Endothelial cell of umbilical vein (primary cell): ENCODE measurements at regions not wholly inside any gene's neighbourhood (a gene's known extent, or its start where the extent isn't known, plus 50 kb on each side); places are given as distances from the start of the nearest gene placed in this dataset.

Source experiments
- BruUV-seq: library from RNA; stranded (reverse); fragments of 400-500 nt; replicated peaks from 2 replicates; lab custom pipeline; 2021; lab: Mats Ljungman, UMichigan
- CTCF ChIA-PET: fragments of 300-600, 350-600 bp; sonication (Branson Sonifier 250); formaldehyde crosslinking; loops from one replicate; lab custom pipeline; 2021; ENCODE audit warnings: antibody characterized with exemption, inconsistent platforms; lab: Charles Lee
- POLR2A ChIA-PET: fragments of 300-600, 350-600 bp; sonication (Branson Sonifier 250); formaldehyde crosslinking; loops from one replicate; lab custom pipeline; 2021; ENCODE audit warnings: antibody characterized with exemption, inconsistent platforms; lab: Charles Lee
- DNase-seq: peaks from one replicate; pipeline ENCODE4 v3.0.0-alpha.2; 2011; ENCODE audit warnings: low read depth, low spot score
- FAIRE-seq: peaks from 2 replicates; lab custom pipeline; 2011; peaks lifted over from hg19 to GRCh38; lab: Jason Lieb, UNC
- H2AFZ ChIP-seq: 2 replicates; pipeline ENCODE4 v1.6.0; 2012; ENCODE audit warnings: low read depth, low read length, control low read depth, inconsistent platforms
- H3K27ac ChIP-seq: 2 replicates; pipeline ENCODE4 v1.5.1; 2011; ENCODE audit warnings: low read depth, mild to moderate bottlenecking, control low read depth, low read length, moderate library complexity; ENCODE audit not compliant: insufficient read depth
- H3K27me3 ChIP-seq, 2 experiments: 2 replicates each; pipeline versions ENCODE4 v1.6.0 to v1.6.1; 2011; ENCODE audit warnings: low read length in 2 of 2, mixed read lengths in 1 of 2; ENCODE audit not compliant: control insufficient read depth in 2 of 2, insufficient read depth in 2 of 2
- H3K36me3 ChIP-seq, 2 experiments: 2 replicates in 1 of 2; 3 replicates in 1 of 2; pipeline ENCODE4 v1.5.1; 2011; ENCODE audit warnings: low read length in 2 of 2, mild to moderate bottlenecking in 1 of 2, moderate library complexity in 1 of 2; ENCODE audit not compliant: control insufficient read depth in 2 of 2, insufficient read depth in 2 of 2; ENCODE audit errors: extremely low read depth in 1 of 2
- H3K4me1 ChIP-seq: 3 replicates; pipeline ENCODE4 v1.5.1; 2011; ENCODE audit warnings: mild to moderate bottlenecking, low read length; ENCODE audit not compliant: control insufficient read depth, insufficient read depth; ENCODE audit errors: extremely low read depth
- H3K4me2 ChIP-seq: 2 replicates; pipeline ENCODE4 v1.6.1; 2011; ENCODE audit warnings: low read length, control low read depth, mixed read lengths; ENCODE audit not compliant: insufficient read depth
- H3K4me3 ChIP-seq, 3 experiments: fragments of 200-600 bp in 1 of 3; sonication (generic), shearing (Covaris generic) in 1 of 3; replicated peaks in 1 of 3; 2 replicates each; pipeline ENCODE4 v1.5.1; 2011 to 2016; ENCODE audit warnings: control low read depth in 3 of 3, low read length in 3 of 3, mild to moderate bottlenecking in 2 of 3, inconsistent platforms in 1 of 3, low read depth in 1 of 3, moderate library complexity in 1 of 3; ENCODE audit not compliant: insufficient read depth in 1 of 3
- H3K79me2 ChIP-seq: 2 replicates; pipeline ENCODE4 v1.6.0; 2012; ENCODE audit warnings: low read length, inconsistent platforms; ENCODE audit not compliant: control insufficient read depth, insufficient read depth
- H3K9ac ChIP-seq: replicated peaks from 2 replicates; pipeline ENCODE3; 2011; ENCODE audit warnings: low read length, control low read depth; ENCODE audit not compliant: insufficient read depth; ENCODE audit errors: extremely low read depth
- H3K9me1 ChIP-seq: replicated peaks from 3 replicates; pipeline ENCODE4 v1.6.0; 2011; ENCODE audit warnings: mild to moderate bottlenecking, low read length; ENCODE audit not compliant: control insufficient read depth, insufficient read depth; ENCODE audit errors: extremely low read depth
- H3K9me3 ChIP-seq: replicated peaks from 2 replicates; pipeline ENCODE4 v1.5.1; 2012; ENCODE audit warnings: low read length, inconsistent platforms; ENCODE audit not compliant: control insufficient read depth, insufficient read depth
- H4K20me1 ChIP-seq: replicated peaks from 2 replicates; pipeline ENCODE3; 2011; ENCODE audit warnings: mild to moderate bottlenecking, low read length; ENCODE audit not compliant: control insufficient read depth, insufficient read depth; ENCODE audit errors: extremely low read depth
- EZH2 ChIP-seq: IDR thresholded peaks from 2 replicates; pipeline ENCODE4 v1.6.1; 2012; ENCODE audit warnings: borderline replicate concordance, low read depth, mild to moderate bottlenecking, moderate library complexity, low read length, inconsistent platforms; ENCODE audit not compliant: severe bottlenecking
- FOS ChIP-seq: IDR thresholded peaks from 2 replicates; pipeline ENCODE4 v1.6.1; 2011; ENCODE audit warnings: mild to moderate bottlenecking, low read length, moderate library complexity, borderline replicate concordance; ENCODE audit not compliant: insufficient read depth
- GATA2 ChIP-seq: IDR thresholded peaks from 2 replicates; pipeline ENCODE4 v1.7.0; 2011; ENCODE audit warnings: low read depth, mild to moderate bottlenecking, moderate library complexity, mixed read lengths, low read length; ENCODE audit not compliant: insufficient read length, insufficient read depth
- JUN ChIP-seq: IDR thresholded peaks from 2 replicates; pipeline ENCODE4 v1.6.1; 2011; ENCODE audit warnings: borderline replicate concordance, low read depth; ENCODE audit not compliant: insufficient read length, insufficient read depth
- MYC ChIP-seq: IDR thresholded peaks from one replicate; pipeline ENCODE4 v1.6.1; 2011; ENCODE audit warnings: mild to moderate bottlenecking, low read depth, low read length
- POLR2A ChIP-seq: IDR thresholded peaks from 2 replicates; pipeline ENCODE4 v1.6.1; 2012; ENCODE audit warnings: low read depth, mild to moderate bottlenecking, control low read depth, low read length
- POLR2AphosphoS5 ChIP-seq: IDR thresholded peaks from 2 replicates; pipeline ENCODE4 v1.6.1; 2012; ENCODE audit warnings: low read depth, mild to moderate bottlenecking, control low read depth, low read length, moderate library complexity; ENCODE audit not compliant: insufficient read depth
- dilution Hi-C: fragments of 300-500 bp; cut with MboI; formaldehyde crosslinking; loops from one replicate; pipeline ENCODE4 v1.15.0; 2019; ENCODE audit warnings: low sequenced_read_pairs; ENCODE audit not compliant: extremely low pct_ligation_motif_present
- intact Hi-C: fragments of 100-400 bp; cut with micrococcal nuclease; formaldehyde crosslinking; loops from one replicate; pipeline ENCODE4 v1.10.0; 2022
- TF ChIP-seq, protein P1 (sequence below): IDR thresholded peaks from 2 replicates; pipeline ENCODE4 v1.6.1; 2011; ENCODE audit not compliant: insufficient read depth, insufficient read length
- TF ChIP-seq, protein P2 (sequence below), 2 donors: IDR thresholded peaks; 1 replicate in 1 of 2; 2 replicates in 1 of 2; pipeline ENCODE4 v1.5.1; 2011; ENCODE audit warnings: low read length in 2 of 2, mild to moderate bottlenecking in 2 of 2, moderate library complexity in 2 of 2, control low read depth in 1 of 2, inconsistent platforms in 1 of 2, low read depth in 1 of 2; ENCODE audit not compliant: insufficient read depth in 1 of 2; ENCODE audit errors: extremely low read depth in 1 of 2

DNA sequence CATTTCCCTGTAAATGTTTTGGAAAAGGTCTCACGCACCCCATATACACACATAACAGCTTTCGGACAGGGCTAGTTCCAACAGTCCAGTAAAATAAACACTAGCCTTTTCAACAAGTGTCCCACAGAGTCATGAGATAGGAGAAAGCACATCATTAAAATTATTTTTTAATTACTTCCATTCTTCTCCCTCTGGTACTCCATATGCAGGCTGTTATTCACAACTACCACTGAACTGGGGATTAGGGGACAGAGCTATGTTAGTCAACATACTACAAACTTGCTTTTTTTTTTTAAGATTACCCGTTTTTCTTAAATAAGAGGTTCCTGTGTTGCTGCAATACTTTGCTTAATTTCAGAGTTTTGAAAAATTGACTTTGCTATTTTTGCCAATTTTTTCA, 576.6 kb upstream of the KCND2 start:
- H3K27ac ChIP-seq = no peak overlapping the region
- no peaks in the 10 kb centered on the region for H3K9me3 ChIP-seq
- intact Hi-C loops (no loop called here), dilution Hi-C loops (no loop called here)
- no peaks in the 10 kb centered on the region for H3K4me1 ChIP-seq
- H4K20me1 ChIP-seq = no peaks in the 10 kb centered on the region
- H2AFZ ChIP-seq = no peak overlapping the region
- no peak overlapping the region for H3K4me2 ChIP-seq
- H3K36me3 ChIP-seq = no peaks in the 10 kb centered on the region
- no peaks in the 10 kb centered on the region for H3K27me3 ChIP-seq
- H3K79me2 ChIP-seq = no peaks in the 10 kb centered on the region
- POLR2A ChIA-PET = no interaction called here
- no peak overlapping the region for H3K9ac ChIP-seq
- CTCF ChIA-PET = no interaction called here
- H3K9me1 ChIP-seq = no peaks in the 10 kb centered on the region
- FAIRE-seq (no peak), DNase-seq (no peak)
- TF ChIP-seq POLR2AphosphoS5 (no peak), MYC (no peak), POLR2A (no peak), FOS (no peak), EZH2 (no peak)
- TF ChIP-seq, protein P1, sequence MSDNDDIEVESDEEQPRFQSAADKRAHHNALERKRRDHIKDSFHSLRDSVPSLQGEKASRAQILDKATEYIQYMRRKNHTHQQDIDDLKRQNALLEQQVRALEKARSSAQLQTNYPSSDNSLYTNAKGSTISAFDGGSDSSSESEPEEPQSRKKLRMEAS = no peak
- BruUV-seq = no TSS peak
- H3K4me3 ChIP-seq = no peak overlapping the region

DNA sequence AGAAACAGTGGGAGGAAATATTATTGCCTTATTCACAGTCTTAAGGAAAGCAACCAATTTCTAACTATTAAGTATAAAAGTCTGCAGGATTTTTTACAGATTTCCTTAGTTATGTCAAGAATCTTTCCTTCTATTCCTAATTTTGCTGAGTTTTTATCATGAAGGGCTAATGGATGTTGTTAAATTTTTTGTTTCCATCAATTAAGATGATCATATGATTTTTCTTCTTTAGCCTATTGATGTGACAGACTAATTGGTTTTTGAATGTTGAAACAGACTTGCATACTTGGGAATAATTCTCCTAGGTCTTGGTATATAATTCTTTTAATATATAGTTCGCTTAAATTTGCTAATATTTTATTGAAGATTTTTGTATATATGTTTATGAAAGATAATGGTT, 569.1 kb upstream of the KCND2 start:
- dilution Hi-C loops = no loop called here
- H3K79me2 ChIP-seq = no peaks in the 10 kb centered on the region
- H3K4me3 ChIP-seq = no peak overlapping the region
- no peak overlapping the region for H3K9ac ChIP-seq
- DNase-seq = no peak
- no TSS peak for BruUV-seq
- no peaks in the 10 kb centered on the region for H3K36me3 ChIP-seq
- no peaks in the 10 kb centered on the region for H4K20me1 ChIP-seq
- intact Hi-C loops = no loop called here
- TF ChIP-seq GATA2 (no peak), POLR2AphosphoS5 (no peak), POLR2A (no peak), JUN (no peak), EZH2 (no peak), MYC (no peak), FOS (no peak)
- TF ChIP-seq, protein P1 = no peak
- TF ChIP-seq, protein P2, sequence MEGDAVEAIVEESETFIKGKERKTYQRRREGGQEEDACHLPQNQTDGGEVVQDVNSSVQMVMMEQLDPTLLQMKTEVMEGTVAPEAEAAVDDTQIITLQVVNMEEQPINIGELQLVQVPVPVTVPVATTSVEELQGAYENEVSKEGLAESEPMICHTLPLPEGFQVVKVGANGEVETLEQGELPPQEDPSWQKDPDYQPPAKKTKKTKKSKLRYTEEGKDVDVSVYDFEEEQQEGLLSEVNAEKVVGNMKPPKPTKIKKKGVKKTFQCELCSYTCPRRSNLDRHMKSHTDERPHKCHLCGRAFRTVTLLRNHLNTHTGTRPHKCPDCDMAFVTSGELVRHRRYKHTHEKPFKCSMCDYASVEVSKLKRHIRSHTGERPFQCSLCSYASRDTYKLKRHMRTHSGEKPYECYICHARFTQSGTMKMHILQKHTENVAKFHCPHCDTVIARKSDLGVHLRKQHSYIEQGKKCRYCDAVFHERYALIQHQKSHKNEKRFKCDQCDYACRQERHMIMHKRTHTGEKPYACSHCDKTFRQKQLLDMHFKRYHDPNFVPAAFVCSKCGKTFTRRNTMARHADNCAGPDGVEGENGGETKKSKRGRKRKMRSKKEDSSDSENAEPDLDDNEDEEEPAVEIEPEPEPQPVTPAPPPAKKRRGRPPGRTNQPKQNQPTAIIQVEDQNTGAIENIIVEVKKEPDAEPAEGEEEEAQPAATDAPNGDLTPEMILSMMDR (IDR thresholded peaks at IDR 0.05; ENCODE audit: extremely low read depth in 1 of 2, insufficient read depth in 1 of 2, low read depth in 1 of 2, low read length in 2 of 2) = no peak
- no peak overlapping the region for H3K4me2 ChIP-seq
- no peak for FAIRE-seq
- H3K27me3 ChIP-seq = no peaks in the 10 kb centered on the region
- no peak overlapping the region for H3K27ac ChIP-seq
- no peak overlapping the region for H2AFZ ChIP-seq
- POLR2A ChIA-PET = no interaction called here
- H3K9me1 ChIP-seq = no peaks in the 10 kb centered on the region
- no peaks in the 10 kb centered on the region for H3K9me3 ChIP-seq
- CTCF ChIA-PET = no interaction called here
- H3K4me1 ChIP-seq = no peaks in the 10 kb centered on the region
